Tibial artery (tissue), 4 donors: ENCODE measurements at regions not wholly inside any gene's neighbourhood (a gene's known extent, or its start where the extent isn't known, plus 50 kb on each side); places are given as distances from the start of the nearest gene placed in this dataset.

Source experiments
- DNase-seq, 2 donors: peaks; one replicate each; pipeline ENCODE4 v3.0.0-alpha.2; 2019
- H3K27ac ChIP-seq, 2 donors: fragments of 200-600 bp; sonication (generic) in 1 of 2; 1 replicate in 1 of 2; 2 replicates in 1 of 2; pipeline ENCODE4 v1.5.1; 2018 to 2019; ENCODE audit warnings: mild to moderate bottlenecking in 1 of 2
- H3K27me3 ChIP-seq, 2 donors: fragments of 200-600 bp; sonication (generic) in 1 of 2; one replicate each; pipeline versions ENCODE4 v1.5.1 to v1.6.0; 2016 to 2019
- H3K36me3 ChIP-seq, 3 donors: fragments of 200-600 bp; sonication (generic) in 2 of 3; one replicate each; pipeline ENCODE4 v1.5.1; 2016 to 2019; ENCODE audit warnings: mild to moderate bottlenecking in 2 of 3
- H3K4me1 ChIP-seq, 4 donors: fragments of 200-600 bp; sonication (generic) in 2 of 4; 1 replicate in 3 of 4; 2 replicates in 1 of 4; pipeline ENCODE4 v1.5.1; 2016 to 2019
- H3K4me3 ChIP-seq, 2 donors: fragments of 200-600 bp; sonication (generic) in 1 of 2; 1 replicate in 1 of 2; 2 replicates in 1 of 2; pipeline ENCODE4 v1.5.1; 2018 to 2019; ENCODE audit warnings: mild to moderate bottlenecking in 2 of 2
- H3K9me3 ChIP-seq, 3 donors: fragments of 200-600 bp; sonication (generic) in 1 of 3; one replicate each; pipeline ENCODE4 v1.5.1; 2016 to 2019
- intact Hi-C: fragments of 100-400 bp; cut with DNase I; formaldehyde crosslinking; loops from one replicate; pipeline ENCODE4 v1.15.0; 2023; ENCODE audit warnings: low total_unique reads
- TF ChIP-seq, protein P1 (sequence below), 2 experiments: fragments of 200-600 bp in 1 of 2; fragments of 450-650 bp in 1 of 2; IDR thresholded peaks; one replicate each; pipeline ENCODE4 v1.5.1; 2017 to 2019; ENCODE audit warnings: antibody characterized with exemption in 2 of 2, mild to moderate bottlenecking in 1 of 2, moderate library complexity in 1 of 2

DNA sequence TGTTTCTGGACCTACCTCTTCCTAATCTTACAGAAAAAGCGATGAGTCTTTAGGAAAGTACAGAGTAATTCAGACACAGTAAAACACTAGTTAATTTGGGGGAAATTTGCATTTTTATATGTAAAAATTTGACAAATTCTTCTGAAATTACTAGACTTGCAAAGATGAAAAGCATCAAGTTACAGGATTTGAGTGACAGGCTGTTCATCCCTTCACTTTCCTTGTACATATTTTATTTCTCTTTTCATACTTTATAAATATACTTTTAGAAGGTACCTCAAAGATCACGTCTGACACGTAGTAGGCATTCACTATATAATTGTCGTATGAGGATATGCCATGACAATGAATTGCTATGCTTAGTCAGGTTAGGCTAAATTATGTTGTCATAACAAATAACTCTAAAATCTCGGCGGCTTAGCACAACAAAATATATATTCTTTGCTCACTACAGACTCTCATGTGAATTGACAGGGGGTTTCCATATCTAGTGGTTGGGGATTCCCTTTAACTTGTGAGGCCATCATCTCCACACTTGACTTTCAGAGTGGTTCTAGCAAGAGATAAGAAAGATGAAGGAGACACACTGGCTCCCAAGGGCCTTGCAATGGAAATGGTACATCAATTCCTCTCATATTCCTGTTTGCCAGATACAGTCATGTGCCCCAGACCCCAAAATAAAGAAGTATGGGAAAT lies 154.1 kb upstream of the TUT7 start:
- H3K4me3 ChIP-seq, result no peak overlapping the region
- TF ChIP-seq, protein P1, sequence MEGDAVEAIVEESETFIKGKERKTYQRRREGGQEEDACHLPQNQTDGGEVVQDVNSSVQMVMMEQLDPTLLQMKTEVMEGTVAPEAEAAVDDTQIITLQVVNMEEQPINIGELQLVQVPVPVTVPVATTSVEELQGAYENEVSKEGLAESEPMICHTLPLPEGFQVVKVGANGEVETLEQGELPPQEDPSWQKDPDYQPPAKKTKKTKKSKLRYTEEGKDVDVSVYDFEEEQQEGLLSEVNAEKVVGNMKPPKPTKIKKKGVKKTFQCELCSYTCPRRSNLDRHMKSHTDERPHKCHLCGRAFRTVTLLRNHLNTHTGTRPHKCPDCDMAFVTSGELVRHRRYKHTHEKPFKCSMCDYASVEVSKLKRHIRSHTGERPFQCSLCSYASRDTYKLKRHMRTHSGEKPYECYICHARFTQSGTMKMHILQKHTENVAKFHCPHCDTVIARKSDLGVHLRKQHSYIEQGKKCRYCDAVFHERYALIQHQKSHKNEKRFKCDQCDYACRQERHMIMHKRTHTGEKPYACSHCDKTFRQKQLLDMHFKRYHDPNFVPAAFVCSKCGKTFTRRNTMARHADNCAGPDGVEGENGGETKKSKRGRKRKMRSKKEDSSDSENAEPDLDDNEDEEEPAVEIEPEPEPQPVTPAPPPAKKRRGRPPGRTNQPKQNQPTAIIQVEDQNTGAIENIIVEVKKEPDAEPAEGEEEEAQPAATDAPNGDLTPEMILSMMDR (IDR thresholded peaks at IDR 0.05), result no peak
- H3K27me3 ChIP-seq, result no peaks in the 10 kb centered on the region
- no peak for DNase-seq
- no peaks in the 10 kb centered on the region for H3K36me3 ChIP-seq
- H3K27ac ChIP-seq, result no peak overlapping the region
- H3K4me1 ChIP-seq, result no peaks in the 10 kb centered on the region
- intact Hi-C loops, result no loop called here
- no peaks in the 10 kb centered on the region for H3K9me3 ChIP-seq

DNA sequence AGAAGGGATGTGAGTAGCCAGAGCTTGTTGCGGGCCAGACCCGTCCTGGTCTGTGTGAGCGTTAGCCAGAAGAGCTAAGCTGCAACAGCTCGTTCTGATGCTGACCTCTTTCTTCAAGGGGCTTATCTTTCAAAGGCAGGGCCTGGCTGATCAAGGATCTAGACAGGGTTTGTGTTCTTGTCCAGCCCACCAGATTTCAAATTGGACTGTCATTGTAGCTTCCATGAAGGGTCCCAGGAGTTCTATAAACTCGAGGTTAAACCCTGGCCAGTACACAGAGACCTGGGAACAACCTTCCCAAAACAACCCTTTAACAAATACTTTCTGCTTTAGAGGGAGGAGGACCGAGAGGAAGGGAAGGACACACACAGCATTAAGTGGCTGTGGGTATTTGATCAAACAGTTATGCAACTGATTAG lies 153.0 kb upstream of the TUT7 start:
- intact Hi-C loops, result no loop called here
- peak in 1 of 2 donors; percentile 48 for DNase-seq
- TF ChIP-seq, protein P1 (IDR thresholded peaks at IDR 0.05), result no peak
- Histone ChIP-seq H3K4me3 (no peak overlapping the region), H3K36me3 (no peaks in the 10 kb centered on the region), H3K27me3 (no peaks in the 10 kb centered on the region), H3K9me3 (no peaks in the 10 kb centered on the region), H3K4me1 (no peaks in the 10 kb centered on the region), H3K27ac (no peak overlapping the region)

DNA sequence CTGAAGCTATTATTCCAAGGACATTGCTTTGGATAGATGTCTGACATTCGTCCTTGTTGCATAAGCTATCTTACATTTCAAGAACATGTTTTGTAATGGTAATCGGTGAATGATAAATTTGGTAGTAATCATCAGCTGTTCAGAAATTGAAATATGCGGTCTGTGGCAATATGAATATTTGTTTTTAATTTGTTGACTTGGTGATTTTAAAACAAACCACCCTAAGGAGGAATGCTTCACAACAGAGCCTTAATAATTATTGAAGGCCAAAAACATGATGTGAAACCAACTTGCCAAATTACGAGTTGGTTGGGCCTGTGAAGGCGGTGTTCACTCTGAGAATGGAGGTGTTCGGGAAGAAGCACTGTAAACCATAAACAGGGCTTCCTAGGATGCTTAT lies 149.7 kb upstream of the TUT7 start:
- no peak overlapping the region for H3K4me3 ChIP-seq
- intact Hi-C loops, result no loop called here
- no peaks in the 10 kb centered on the region for H3K9me3 ChIP-seq
- H3K36me3 ChIP-seq, result no peaks in the 10 kb centered on the region
- H3K27me3 ChIP-seq, result no peaks in the 10 kb centered on the region
- no peak for DNase-seq
- TF ChIP-seq, protein P1 (IDR thresholded peaks at IDR 0.05), result no peak
- no peak overlapping the region for H3K27ac ChIP-seq
- peaks cover 0 to 18% (median 0%) of the 10 kb centered on the region in 4 donors for H3K4me1 ChIP-seq

DNA sequence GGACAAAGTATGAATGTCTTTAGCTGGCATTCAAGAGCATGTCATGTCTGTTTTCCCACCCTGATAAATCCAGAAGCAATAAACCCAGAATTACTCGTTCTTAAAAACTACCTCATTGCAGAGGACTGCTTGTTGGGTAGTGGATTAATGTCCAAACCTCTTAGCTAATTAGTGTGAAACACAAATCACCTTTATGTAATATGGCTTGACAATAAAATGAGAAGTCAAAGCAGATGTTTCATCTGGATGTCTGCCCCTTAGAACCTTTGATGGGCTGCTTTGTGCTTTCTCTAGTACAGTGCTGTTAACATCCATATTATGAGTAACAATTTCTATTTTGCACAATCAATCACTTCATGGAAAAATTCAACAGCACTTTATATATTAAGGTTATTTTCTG lies 149.1 kb upstream of the TUT7 start:
- no peaks in the 10 kb centered on the region for H3K36me3 ChIP-seq
- H3K4me1 ChIP-seq, result peaks cover 0 to 18% (median 0%) of the 10 kb centered on the region in 4 donors
- intact Hi-C loops, result no loop called here
- no peaks in the 10 kb centered on the region for H3K9me3 ChIP-seq
- TF ChIP-seq, protein P1 (IDR thresholded peaks at IDR 0.05), result no peak
- no peak overlapping the region for H3K27ac ChIP-seq
- DNase-seq, result no peak
- H3K4me3 ChIP-seq, result no peak overlapping the region
- no peaks in the 10 kb centered on the region for H3K27me3 ChIP-seq

DNA sequence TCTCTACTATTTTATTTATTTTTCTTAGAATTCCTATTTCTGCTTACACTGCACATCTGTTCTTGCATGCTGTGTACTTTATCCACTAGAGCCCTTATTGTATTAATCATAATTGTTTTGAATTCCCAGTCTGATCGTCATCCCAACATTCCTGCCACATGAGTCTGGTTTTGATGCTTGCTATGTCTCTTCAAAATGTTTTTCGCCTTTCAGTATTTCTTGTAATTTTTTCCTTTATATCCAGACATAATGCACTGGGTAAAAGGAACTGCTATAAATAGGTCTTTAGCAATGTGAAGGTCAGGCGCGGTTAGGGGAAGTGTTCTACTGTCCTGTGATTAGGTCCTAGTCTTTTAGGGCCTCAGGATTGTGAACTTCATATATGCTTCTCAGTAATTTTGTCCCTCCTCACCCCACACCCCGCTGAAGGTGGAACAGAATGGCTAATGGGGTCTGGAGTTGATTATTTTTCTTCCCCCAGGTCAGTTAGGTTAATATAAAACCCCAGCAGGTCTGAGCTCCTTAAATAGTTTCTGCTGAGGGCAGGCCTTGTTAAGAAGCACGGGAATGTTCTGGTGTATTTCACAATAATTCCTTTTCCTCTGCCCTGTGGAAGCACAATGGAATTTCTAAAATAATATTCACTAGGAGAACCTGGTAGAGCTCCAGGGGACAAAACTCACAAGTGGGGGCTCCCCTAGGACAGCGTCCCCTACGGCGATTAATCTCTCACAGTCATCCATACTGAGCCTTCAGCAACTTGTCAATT lies 146.6 kb upstream of the TUT7 start:
- H3K27ac ChIP-seq, result peak overlapping the region; percentile 6 to 41
- H3K27me3 ChIP-seq, result no peaks in the 10 kb centered on the region
- no peaks in the 10 kb centered on the region for H3K36me3 ChIP-seq
- DNase-seq, result no peak
- H3K9me3 ChIP-seq, result no peaks in the 10 kb centered on the region
- H3K4me1 ChIP-seq, result peaks cover 0 to 18% (median 0%) of the 10 kb centered on the region in 4 donors
- TF ChIP-seq, protein P1 (IDR thresholded peaks at IDR 0.05), result no peak
- intact Hi-C loops, result no loop called here
- no peak overlapping the region for H3K4me3 ChIP-seq
